ENCODE measurements at regions not wholly inside any gene's neighbourhood (a gene's known extent, or its start where the extent isn't known, plus 50 kb on each side); places are given as distances from the start of the nearest gene placed in this dataset.

GRCh38 chr1:177817937-177818875, 151.7 kb downstream of the SEC16B start:
- Histone ChIP-seq H3K27me3 (no peaks in the 10 kb centered on the region), H3K4me3 (no peak overlapping the region), H3K4me1 (no peaks in the 10 kb centered on the region), H3K9me3 (replicated peaks) (no peaks in the 10 kb centered on the region), H3K27ac (no peak overlapping the region), H3K36me3 (no peaks in the 10 kb centered on the region)
- DNase-seq = no peak

- no peak for DNase-seq
- Histone ChIP-seq H3K27ac (no peak overlapping the region), H3K9me3 (replicated peaks) (no peaks in the 10 kb centered on the region), H3K4me1 (no peaks in the 10 kb centered on the region), H3K4me3 (no peak overlapping the region), H3K27me3 (no peaks in the 10 kb centered on the region), H3K36me3 (no peaks in the 10 kb centered on the region)
Observed at GRCh38 chr1:177812650-177813049, 157.2 kb downstream of the SEC16B start.

GRCh38 chr1:177812144-177812543, 157.7 kb downstream of the SEC16B start:
- Histone ChIP-seq H3K36me3 (no peaks in the 10 kb centered on the region), H3K4me3 (no peak overlapping the region), H3K27me3 (no peaks in the 10 kb centered on the region), H3K27ac (no peak overlapping the region), H3K9me3 (replicated peaks) (no peaks in the 10 kb centered on the region), H3K4me1 (no peaks in the 10 kb centered on the region)
- no peak for DNase-seq

GRCh38 chr1:177811429-177811828, 158.4 kb downstream of the SEC16B start:
- H3K27me3 ChIP-seq = no peaks in the 10 kb centered on the region
- H3K27ac ChIP-seq = no peak overlapping the region
- no peak overlapping the region for H3K4me3 ChIP-seq
- no peaks in the 10 kb centered on the region for H3K9me3 ChIP-seq (replicated peaks)
- H3K36me3 ChIP-seq = no peaks in the 10 kb centered on the region
- DNase-seq = no peak
- no peaks in the 10 kb centered on the region for H3K4me1 ChIP-seq

- no peak for DNase-seq
- Histone ChIP-seq H3K4me1 (no peaks in the 10 kb centered on the region), H3K4me3 (no peak overlapping the region)
Observed at GRCh38 chr1:177809819-177810218, 160.0 kb downstream of the SEC16B start.

GRCh38 chr1:177802304-177802703, 167.6 kb downstream of the SEC16B start:
- Histone ChIP-seq H3K4me1 (peaks cover 12% of the 10 kb centered on the region), H3K9me3 (replicated peaks) (peaks cover 4% of the 10 kb centered on the region; the same call in 1 of the 2 replicates), H3K27ac (no peak overlapping the region), H3K27me3 (no peaks in the 10 kb centered on the region), H3K4me3 (no peak overlapping the region), H3K36me3 (no peaks in the 10 kb centered on the region)
- DNase-seq = no peak

More at GRCh38 chr1:177809819-177810218, 160.0 kb downstream of the SEC16B start:
- H3K36me3 ChIP-seq = no peaks in the 10 kb centered on the region
- no peak overlapping the region for H3K27ac ChIP-seq
- no peaks in the 10 kb centered on the region for H3K9me3 ChIP-seq (replicated peaks)
- no peaks in the 10 kb centered on the region for H3K27me3 ChIP-seq

GRCh38 chr1:177801790-177802189, 168.1 kb downstream of the SEC16B start:
- no peak for DNase-seq
- Histone ChIP-seq H3K27me3 (no peaks in the 10 kb centered on the region), H3K9me3 (replicated peaks) (peaks cover 4% of the 10 kb centered on the region; the same call in 1 of the 2 replicates), H3K36me3 (no peaks in the 10 kb centered on the region), H3K4me1 (peaks cover 12% of the 10 kb centered on the region), H3K27ac (no peak overlapping the region), H3K4me3 (no peak overlapping the region)

- H3K4me3 ChIP-seq = no peak overlapping the region
- peak; percentile 36 to 62 for DNase-seq
- peaks cover 4% of the 10 kb centered on the region; the same call in 1 of the 2 replicates for H3K9me3 ChIP-seq (replicated peaks)
- H3K27me3 ChIP-seq = no peaks in the 10 kb centered on the region
- no peak overlapping the region for H3K27ac ChIP-seq
- H3K36me3 ChIP-seq = no peaks in the 10 kb centered on the region
- H3K4me1 ChIP-seq = peaks cover 12% of the 10 kb centered on the region
Observed at GRCh38 chr1:177800400-177801088, 169.3 kb downstream of the SEC16B start.

GRCh38 chr1:177799746-177800145, 170.1 kb downstream of the SEC16B start:
- no peak overlapping the region for H3K4me3 ChIP-seq
- H3K36me3 ChIP-seq = no peaks in the 10 kb centered on the region
- no peaks in the 10 kb centered on the region for H3K27me3 ChIP-seq
- no peak overlapping the region for H3K27ac ChIP-seq
- no peak for DNase-seq
- peaks cover 4% of the 10 kb centered on the region; the same call in 1 of the 2 replicates for H3K9me3 ChIP-seq (replicated peaks)
- peaks cover 12% of the 10 kb centered on the region for H3K4me1 ChIP-seq

- H3K4me3 ChIP-seq = no peak overlapping the region
- H3K27ac ChIP-seq = no peak overlapping the region
- no peaks in the 10 kb centered on the region for H3K27me3 ChIP-seq
- DNase-seq = no peak
- no peaks in the 10 kb centered on the region for H3K9me3 ChIP-seq (replicated peaks)
- peaks cover 12% of the 10 kb centered on the region for H3K4me1 ChIP-seq
- H3K36me3 ChIP-seq = no peaks in the 10 kb centered on the region
Observed at GRCh38 chr1:177798614-177799013, 171.2 kb downstream of the SEC16B start.

GRCh38 chr1:177796561-177796960, 173.3 kb downstream of the SEC16B start:
- H3K9me3 ChIP-seq (replicated peaks) = no peaks in the 10 kb centered on the region
- no peaks in the 10 kb centered on the region for H3K36me3 ChIP-seq
- H3K27me3 ChIP-seq = no peaks in the 10 kb centered on the region
- H3K27ac ChIP-seq = no peak overlapping the region
- H3K4me1 ChIP-seq = peaks cover 12% of the 10 kb centered on the region
- DNase-seq = no peak
- H3K4me3 ChIP-seq = no peak overlapping the region

GRCh38 chr1:177794376-177794991, 175.4 kb downstream of the SEC16B start:
- Histone ChIP-seq H3K9me3 (replicated peaks) (no peaks in the 10 kb centered on the region), H3K4me1 (no peaks in the 10 kb centered on the region), H3K4me3 (no peak overlapping the region), H3K27me3 (no peaks in the 10 kb centered on the region), H3K36me3 (no peaks in the 10 kb centered on the region), H3K27ac (no peak overlapping the region)
- no peak for DNase-seq

GRCh38 chr1:177793900-177794299, 176.0 kb downstream of the SEC16B start:
- Histone ChIP-seq H3K9me3 (replicated peaks) (no peaks in the 10 kb centered on the region), H3K27ac (no peak overlapping the region), H3K4me1 (no peaks in the 10 kb centered on the region), H3K4me3 (no peak overlapping the region), H3K36me3 (no peaks in the 10 kb centered on the region), H3K27me3 (no peaks in the 10 kb centered on the region)
- DNase-seq = no peak

GRCh38 chr1:177790566-177790965, 179.3 kb downstream of the SEC16B start:
- H3K36me3 ChIP-seq = no peaks in the 10 kb centered on the region
- DNase-seq = no peak
- H3K4me3 ChIP-seq = no peak overlapping the region
- H3K9me3 ChIP-seq (replicated peaks) = no peaks in the 10 kb centered on the region
- H3K27ac ChIP-seq = no peak overlapping the region
- H3K4me1 ChIP-seq = no peaks in the 10 kb centered on the region
- H3K27me3 ChIP-seq = no peaks in the 10 kb centered on the region

GRCh38 chr1:177789956-177790355, 179.9 kb downstream of the SEC16B start:
- no peak overlapping the region for H3K27ac ChIP-seq
- H3K4me1 ChIP-seq = no peaks in the 10 kb centered on the region
- H3K4me3 ChIP-seq = no peak overlapping the region
- DNase-seq = no peak
- H3K9me3 ChIP-seq (replicated peaks) = no peaks in the 10 kb centered on the region
- no peaks in the 10 kb centered on the region for H3K36me3 ChIP-seq
- no peaks in the 10 kb centered on the region for H3K27me3 ChIP-seq

Measured in SJCRH30 (cell line).